HCT116 (cell line): ENCODE measurements at regions not wholly inside any gene's neighbourhood (a gene's known extent, or its start where the extent isn't known, plus 50 kb on each side); places are given as distances from the start of the nearest gene placed in this dataset.

ENCODE experiments used
- ATAC-seq: fragments of 200-7000 bp; cut with Tn5 transposase; 2 replicates; pipeline ENCODE4 v1.9.1; 2020; ENCODE audit warnings: mild to moderate bottlenecking, moderate library complexity
- BruUV-seq: library from RNA; stranded (reverse); fragments of 400-500 nt; replicated peaks from 2 replicates; lab custom pipeline; 2021; lab: Mats Ljungman, UMichigan
- CTCF ChIA-PET: fragments of 300-600 bp; sonication (Branson Sonifier 250); formaldehyde crosslinking; loops from one replicate; lab custom pipeline; 2021; ENCODE audit warnings: antibody characterized with exemption; lab: Charles Lee
- POLR2A ChIA-PET: fragments of 300-600, 350-600 bp; sonication (Branson Sonifier 250); formaldehyde crosslinking; loops from one replicate; lab custom pipeline; 2021; ENCODE audit warnings: antibody characterized with exemption; lab: Charles Lee
- RAD21 ChIA-PET, 2 experiments: fragments of 300-600 bp; sonication (Branson Sonifier 250); formaldehyde crosslinking; loops; one replicate each; lab custom pipeline; 2023; ENCODE audit warnings: low total read pairs in 2 of 2; ENCODE audit not compliant: uncharacterized antibody in 2 of 2, unreplicated experiment in 2 of 2, low non-redundant PET in 1 of 2; lab: Charles Lee
- DNase-seq: peaks from one replicate; pipeline ENCODE4 v3.0.0-alpha.2; 2010; ENCODE audit warnings: low read depth, low spot score
- H2AFZ ChIP-seq: fragments of 200-600 bp; shearing (Covaris generic), sonication (generic); 2 replicates; pipeline ENCODE4 v1.6.1; 2017; ENCODE audit warnings: low read depth, mixed run types, mixed read lengths, antibody characterized with exemption, low read length; ENCODE audit not compliant: poor library complexity, severe bottlenecking
- H3K27ac ChIP-seq: 2 replicates; pipeline ENCODE4 v1.5.1; 2012; ENCODE audit warnings: low read depth, low read length
- H3K27me3 ChIP-seq: fragments of 200-600 bp; sonication (generic); 2 replicates; pipeline ENCODE4 v1.6.1; 2016; ENCODE audit warnings: mixed run types, low read length, mixed read lengths; ENCODE audit not compliant: insufficient read depth
- H3K36me3 ChIP-seq, 2 experiments: fragments of 200-500 bp in 1 of 2; fragments of 200-600 bp in 1 of 2; sonication (Bioruptor generic) in 1 of 2; sonication (generic) in 1 of 2; 2 replicates each; pipeline versions ENCODE4 v1.5.1 to v1.6.1; 2014 to 2016; ENCODE audit warnings: low read length in 2 of 2, inconsistent platforms in 1 of 2, mixed read lengths in 1 of 2, mixed run types in 1 of 2; ENCODE audit not compliant: insufficient read depth in 2 of 2, control insufficient read depth in 1 of 2
- H3K4me1 ChIP-seq, 2 experiments: fragments of 200-600 bp in 1 of 2; sonication (generic) in 1 of 2; 2 replicates each; pipeline versions ENCODE4 v1.5.1 to v1.6.1; 2012 to 2017; ENCODE audit warnings: low read length in 2 of 2, inconsistent platforms in 1 of 2, mild to moderate bottlenecking in 1 of 2, mixed read lengths in 1 of 2, mixed run types in 1 of 2, moderate library complexity in 1 of 2; ENCODE audit not compliant: insufficient read depth in 2 of 2, control insufficient read depth in 1 of 2
- H3K4me2 ChIP-seq: fragments of 200-600 bp; sonication (generic); 2 replicates; pipeline ENCODE4 v1.6.1; 2017; ENCODE audit warnings: mixed run types, low read length, mixed read lengths
- H3K4me3 ChIP-seq, 2 experiments: fragments of 200-600 bp in 1 of 2; sonication (generic) in 1 of 2; replicated peaks in 1 of 2; 2 replicates each; pipeline ENCODE4 v1.5.1; 2011 to 2016; ENCODE audit warnings: low read length in 2 of 2, control low read depth in 1 of 2, low read depth in 1 of 2, mild to moderate bottlenecking in 1 of 2, mixed read lengths in 1 of 2, mixed run types in 1 of 2
- H3K79me2 ChIP-seq: fragments of 200-600 bp; sonication (generic); 2 replicates; pipeline ENCODE4 v1.6.1; 2017; ENCODE audit warnings: mild to moderate bottlenecking, mixed run types, low read length, moderate library complexity, mixed read lengths; ENCODE audit not compliant: insufficient read depth
- H3K9ac ChIP-seq: fragments of 200-600 bp; sonication (generic); 2 replicates; pipeline ENCODE4 v1.6.1; 2016; ENCODE audit warnings: low read length, mixed read lengths
- H3K9me2 ChIP-seq: fragments of 200-600 bp; sonication (generic), shearing (Covaris generic); 2 replicates; pipeline ENCODE4 v1.6.1; 2017; ENCODE audit warnings: mixed run types, mild to moderate bottlenecking, moderate library complexity; ENCODE audit not compliant: insufficient read depth
- H3K9me3 ChIP-seq, 2 experiments: fragments of 200-500 bp in 1 of 2; fragments of 200-600 bp in 1 of 2; sonication (Bioruptor generic) in 1 of 2; sonication (generic) in 1 of 2; 2 replicates each; pipeline ENCODE4 v1.6.1; 2014 to 2017; ENCODE audit warnings: low read length in 2 of 2, mixed read lengths in 2 of 2, inconsistent platforms in 1 of 2, low read depth in 1 of 2, mild to moderate bottlenecking in 1 of 2, mixed run types in 1 of 2, moderate library complexity in 1 of 2; ENCODE audit not compliant: control insufficient read depth in 1 of 2, insufficient read depth in 1 of 2
- H4K20me1 ChIP-seq: fragments of 200-600 bp; sonication (generic), shearing (Covaris generic); 2 replicates; pipeline ENCODE4 v1.6.1; 2017; ENCODE audit warnings: mixed run types, mild to moderate bottlenecking, moderate library complexity; ENCODE audit not compliant: insufficient read depth
- ATF3 ChIP-seq: IDR thresholded peaks from 2 replicates; pipeline ENCODE4 v1.6.1; 2012
- CBX3 ChIP-seq: IDR thresholded peaks from 2 replicates; pipeline ENCODE4 v1.6.1; 2012; ENCODE audit warnings: low read depth
- CEBPB ChIP-seq: IDR thresholded peaks from 2 replicates; pipeline ENCODE4 v1.6.1; 2012; ENCODE audit warnings: low read depth
- CTCF ChIP-seq, 3 experiments: fragments of 200-600 bp in 1 of 3; sonication (generic) in 1 of 3; IDR thresholded peaks in 2 of 3; conservative IDR thresholded peaks in 1 of 3; 2 replicates each; pipeline ENCODE4 v1.5.1; 2012 to 2017; ENCODE audit warnings: low read depth in 2 of 3, low read length in 2 of 3, antibody characterized with exemption in 1 of 3, borderline replicate concordance in 1 of 3, control low read depth in 1 of 3, mild to moderate bottlenecking in 1 of 3, mixed read lengths in 1 of 3, mixed run types in 1 of 3, moderate library complexity in 1 of 3; ENCODE audit not compliant: insufficient read depth in 1 of 3
- FOSL1 ChIP-seq: IDR thresholded peaks from 2 replicates; pipeline ENCODE4 v1.6.1; 2012; ENCODE audit warnings: low read depth
- JUND ChIP-seq: IDR thresholded peaks from 2 replicates; pipeline ENCODE4 v1.6.1; 2012
- POLR2A ChIP-seq: IDR thresholded peaks from 2 replicates; pipeline ENCODE4 v1.7.0; 2011; ENCODE audit warnings: borderline replicate concordance; ENCODE audit not compliant: insufficient read depth, insufficient read length; ENCODE audit errors: extremely low read depth
- POLR2AphosphoS5 ChIP-seq: IDR thresholded peaks from 2 replicates; pipeline ENCODE4 v1.6.1; 2011; ENCODE audit warnings: mild to moderate bottlenecking, low read depth, low read length, moderate library complexity
- SIN3A ChIP-seq: IDR thresholded peaks from 2 replicates; pipeline ENCODE4 v1.6.1; 2012; ENCODE audit warnings: low read depth
- SP1 ChIP-seq: IDR thresholded peaks from 2 replicates; pipeline ENCODE4 v1.6.1; 2012; ENCODE audit warnings: low read depth
- TCF7L2 ChIP-seq: IDR thresholded peaks from 2 replicates; pipeline ENCODE4 v1.7.0; 2011; ENCODE audit warnings: borderline replicate concordance, inconsistent platforms; ENCODE audit not compliant: insufficient read depth, insufficient read length; ENCODE audit errors: extremely low read depth
- YY1 ChIP-seq: IDR thresholded peaks from 2 replicates; pipeline ENCODE4 v1.6.1; 2011; ENCODE audit warnings: low read length, low read depth, moderate library complexity, mild to moderate bottlenecking; ENCODE audit not compliant: insufficient replicate concordance; ENCODE audit errors: extremely low read depth
- intact Hi-C: fragments of 100-400 bp; cut with micrococcal nuclease; formaldehyde crosslinking; loops from 2 replicates; pipeline ENCODE4 v1.10.0; 2022

GRCh38 chr7:3204526-3204925 lies 96.5 kb upstream of the SDK1 start:
- Histone ChIP-seq H3K9ac (no peak overlapping the region), H3K4me3 (no peak overlapping the region), H3K36me3 (no peaks in the 10 kb centered on the region), H3K4me1 (no peaks in the 10 kb centered on the region), H3K79me2 (no peaks in the 10 kb centered on the region), H2AFZ (no peak overlapping the region), H3K27me3 (no peaks in the 10 kb centered on the region), H3K9me3 (no peaks in the 10 kb centered on the region), H3K9me2 (no peaks in the 10 kb centered on the region), H3K4me2 (no peak overlapping the region), H3K27ac (no peak overlapping the region), H4K20me1 (no peaks in the 10 kb centered on the region)
- CTCF ChIA-PET = no interaction called here
- POLR2A ChIA-PET = no interaction called here
- ATAC-seq (no peak), DNase-seq (no peak)
- RAD21 ChIA-PET = no interaction called here
- BruUV-seq = no TSS peak
- intact Hi-C loops = no loop called here
- no peak for TF ChIP-seq CTCF (IDR thresholded peaks at IDR 0.05 in 2 of 3, conservative IDR thresholded peaks at IDR 0.05 in 1 of 3; ENCODE audit: borderline replicate concordance in 1 of 3, insufficient read depth in 1 of 3, low read depth in 2 of 3, low read length in 2 of 3)
- no peak for TF ChIP-seq TCF7L2
- TF ChIP-seq ATF3 = no peak
- no peak for TF ChIP-seq POLR2A
- TF ChIP-seq SP1 = no peak
- no peak for TF ChIP-seq CBX3
- no peak for TF ChIP-seq POLR2AphosphoS5
- TF ChIP-seq CEBPB = no peak
- TF ChIP-seq FOSL1 = no peak
- TF ChIP-seq YY1 = no peak
- TF ChIP-seq SIN3A = no peak
- TF ChIP-seq JUND = no peak
